Natural killer cell (primary cell): ENCODE measurements at regions not wholly inside any gene's neighbourhood (a gene's known extent, or its start where the extent isn't known, plus 50 kb on each side); places are given as distances from the start of the nearest gene placed in this dataset.

Experiments used
- ATAC-seq, 3 donors: fragments of 150-1000 bp in 2 of 3; fragments of 200-7000 bp in 1 of 3; cut with Tn5 transposase; 1 replicate in 1 of 3; 2 replicates in 2 of 3; pipeline ENCODE4 v1.10.0; 2021; ENCODE audit warnings: mild to moderate bottlenecking in 2 of 3, moderate library complexity in 2 of 3
- DNase-seq, 2 donors: peaks; one replicate each; pipeline versions ENCODE4 v3.0.0 to v3.0.0-alpha.2; 2013 to 2021; ENCODE audit warnings: mixed read lengths in 1 of 2
- H3K27ac ChIP-seq: one replicate; pipeline ENCODE4 v1.5.1; 2013; ENCODE audit warnings: mild to moderate bottlenecking, low read length
- H3K27me3 ChIP-seq: one replicate; pipeline ENCODE4 v1.6.1; 2013; ENCODE audit warnings: low read length; ENCODE audit not compliant: control insufficient read depth, insufficient read depth
- H3K36me3 ChIP-seq: one replicate; pipeline ENCODE4 v1.6.1; 2013; ENCODE audit warnings: low read length; ENCODE audit not compliant: control insufficient read depth, insufficient read depth
- H3K4me1 ChIP-seq: one replicate; pipeline ENCODE4 v1.6.1; 2013; ENCODE audit warnings: low read length; ENCODE audit not compliant: control insufficient read depth, insufficient read depth
- H3K4me3 ChIP-seq: one replicate; pipeline ENCODE4 v1.5.1; 2013; ENCODE audit warnings: low read length
- H3K9me3 ChIP-seq: one replicate; pipeline ENCODE4 v1.6.1; 2013; ENCODE audit warnings: low read length; ENCODE audit not compliant: control insufficient read depth, insufficient read depth
- H3K27ac Mint-ChIP-seq, 2 donors: one replicate each; pipeline ENCODE4 v1.8.0; 2022; ENCODE audit warnings: mild to moderate bottlenecking in 2 of 2, mixed read lengths in 2 of 2, moderate library complexity in 1 of 2
- H3K27me3 Mint-ChIP-seq, 2 donors: one replicate each; pipeline ENCODE4 v1.8.0; 2022; ENCODE audit warnings: low read depth in 2 of 2, mixed read lengths in 2 of 2
- H3K36me3 Mint-ChIP-seq: one replicate; pipeline ENCODE4 v1.8.0; 2022; ENCODE audit warnings: mixed read lengths
- H3K4me1 Mint-ChIP-seq, 2 donors: one replicate each; pipeline ENCODE4 v1.8.0; 2022; ENCODE audit warnings: mixed read lengths in 2 of 2
- H3K4me3 Mint-ChIP-seq: one replicate; pipeline ENCODE4 v1.8.0; 2022; ENCODE audit warnings: mild to moderate bottlenecking, moderate library complexity, mixed read lengths
- H3K9me3 Mint-ChIP-seq, 2 donors: one replicate each; pipeline ENCODE4 v1.8.0; 2022; ENCODE audit warnings: mixed read lengths in 2 of 2
- WGBS: methylation state at CpG from one replicate; pipeline ENCODE4 v1.1.7; 2013; ENCODE audit warnings: missing lambda C conversion rate; ENCODE audit not compliant: insufficient coverage; 5-methylcytosine and 5-hydroxymethylcytosine counted together
- intact Hi-C: fragments of 100-400 bp; cut with micrococcal nuclease; formaldehyde crosslinking; loops from one replicate; pipeline ENCODE4 v1.14.2; 2022
- TF ChIP-seq, protein P1 (sequence below): fragments of 200-600 bp; IDR thresholded peaks from one replicate; pipeline ENCODE4 v1.8.0; 2022; ENCODE audit warnings: antibody characterized with exemption

DNA sequence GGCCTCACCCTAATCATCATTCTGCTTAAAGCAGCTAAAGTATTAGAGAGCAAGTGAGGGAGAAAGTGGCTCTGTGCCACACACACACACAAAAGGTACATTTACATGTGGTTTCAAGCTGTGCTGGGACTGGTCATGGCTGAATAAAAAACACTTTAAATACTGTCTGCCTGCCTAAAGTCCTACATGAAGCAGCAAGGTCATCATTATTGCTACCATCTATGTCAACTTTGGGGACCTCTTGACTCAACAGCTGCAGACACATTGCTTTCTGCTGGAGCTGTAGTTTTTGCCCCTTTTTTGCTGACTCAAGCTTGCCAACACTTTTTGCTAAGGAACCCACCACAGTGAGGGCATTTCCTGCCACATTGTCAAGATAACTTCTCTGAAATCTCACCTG, 1237.9 kb downstream of the ROBO2 start:
- Mint-ChIP-seq H3K4me3 (peak overlapping the region; percentile 61), H3K27me3 (no peaks in the 10 kb centered on the region), H3K9me3 (peaks cover 2 to 3% of the 10 kb centered on the region in 2 donors), H3K4me1 (peaks cover 22 to 26% of the 10 kb centered on the region in 2 donors), H3K36me3 (no peaks in the 10 kb centered on the region), H3K27ac (peak overlapping the region; percentile 10 to 64)
- TF ChIP-seq, protein P1, sequence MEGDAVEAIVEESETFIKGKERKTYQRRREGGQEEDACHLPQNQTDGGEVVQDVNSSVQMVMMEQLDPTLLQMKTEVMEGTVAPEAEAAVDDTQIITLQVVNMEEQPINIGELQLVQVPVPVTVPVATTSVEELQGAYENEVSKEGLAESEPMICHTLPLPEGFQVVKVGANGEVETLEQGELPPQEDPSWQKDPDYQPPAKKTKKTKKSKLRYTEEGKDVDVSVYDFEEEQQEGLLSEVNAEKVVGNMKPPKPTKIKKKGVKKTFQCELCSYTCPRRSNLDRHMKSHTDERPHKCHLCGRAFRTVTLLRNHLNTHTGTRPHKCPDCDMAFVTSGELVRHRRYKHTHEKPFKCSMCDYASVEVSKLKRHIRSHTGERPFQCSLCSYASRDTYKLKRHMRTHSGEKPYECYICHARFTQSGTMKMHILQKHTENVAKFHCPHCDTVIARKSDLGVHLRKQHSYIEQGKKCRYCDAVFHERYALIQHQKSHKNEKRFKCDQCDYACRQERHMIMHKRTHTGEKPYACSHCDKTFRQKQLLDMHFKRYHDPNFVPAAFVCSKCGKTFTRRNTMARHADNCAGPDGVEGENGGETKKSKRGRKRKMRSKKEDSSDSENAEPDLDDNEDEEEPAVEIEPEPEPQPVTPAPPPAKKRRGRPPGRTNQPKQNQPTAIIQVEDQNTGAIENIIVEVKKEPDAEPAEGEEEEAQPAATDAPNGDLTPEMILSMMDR = no peak
- Histone ChIP-seq H3K27ac (no peak overlapping the region), H3K4me1 (peaks cover 12% of the 10 kb centered on the region), H3K9me3 (peaks cover 3% of the 10 kb centered on the region), H3K36me3 (no peaks in the 10 kb centered on the region), H3K4me3 (no peak overlapping the region), H3K27me3 (no peaks in the 10 kb centered on the region)
- ATAC-seq (peak; percentile 21 to 45 (median 44)), DNase-seq (no peak)
- intact Hi-C loops = no loop called here

DNA sequence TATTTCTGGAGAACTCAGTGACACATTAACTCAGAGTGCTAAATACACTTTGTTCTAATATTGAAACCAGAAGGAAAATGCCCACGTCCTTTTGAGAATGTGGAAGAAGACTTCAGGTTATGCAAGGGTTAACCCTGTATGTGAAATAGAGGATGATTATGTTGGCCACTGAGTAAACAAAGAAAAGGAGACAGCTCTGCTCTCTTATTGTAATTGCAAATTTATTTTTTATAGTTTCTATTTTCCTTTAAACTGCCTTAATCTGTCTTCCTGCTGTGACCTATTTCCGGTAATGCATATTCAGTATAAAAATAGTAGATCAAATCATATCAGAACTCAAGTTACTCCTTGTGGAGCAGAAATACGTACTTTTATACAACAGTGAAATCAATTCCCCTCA, 1239.2 kb downstream of the ROBO2 start:
- Mint-ChIP-seq H3K36me3 (no peaks in the 10 kb centered on the region), H3K4me1 (peaks cover 22 to 26% of the 10 kb centered on the region in 2 donors), H3K4me3 (peak overlapping the region; percentile 18), H3K9me3 (peaks cover 4 to 6% of the 10 kb centered on the region in 2 donors), H3K27ac (no peak overlapping the region), H3K27me3 (no peaks in the 10 kb centered on the region)
- no peaks in the 10 kb centered on the region for H3K36me3 ChIP-seq
- intact Hi-C loops = no loop called here
- H3K27me3 ChIP-seq = no peaks in the 10 kb centered on the region
- 73% methylated on average over 3 of the region's 3 CpGs for WGBS
- peaks cover 3% of the 10 kb centered on the region for H3K9me3 ChIP-seq
- ATAC-seq (no peak), DNase-seq (no peak)
- H3K4me3 ChIP-seq = no peak overlapping the region
- H3K27ac ChIP-seq = no peak overlapping the region
- TF ChIP-seq, protein P1 = no peak
- peaks cover 12% of the 10 kb centered on the region for H3K4me1 ChIP-seq

DNA sequence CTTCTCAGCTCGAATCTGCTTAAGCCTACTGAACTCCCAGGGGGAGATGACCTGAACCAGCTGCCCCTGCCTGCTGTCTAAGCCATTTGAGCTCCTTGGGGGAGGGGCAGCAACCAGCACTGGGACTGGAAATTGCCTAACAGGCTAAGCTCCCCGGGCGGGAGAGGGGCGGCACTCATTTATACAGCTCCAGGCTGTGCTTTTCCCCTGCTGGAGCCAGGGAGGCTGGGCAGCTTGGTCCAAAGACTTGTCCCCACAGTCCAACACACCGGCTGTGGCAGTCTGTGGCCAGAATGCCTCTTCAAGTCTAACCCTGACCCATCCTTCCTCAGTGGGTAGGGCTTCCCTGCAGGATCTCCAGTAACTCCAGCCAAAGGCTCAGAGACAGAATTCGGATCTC, 1241.5 kb downstream of the ROBO2 start:
- peaks cover 3% of the 10 kb centered on the region for H3K9me3 ChIP-seq
- no peak overlapping the region for H3K4me3 Mint-ChIP-seq
- H3K27me3 Mint-ChIP-seq = no peaks in the 10 kb centered on the region
- H3K36me3 Mint-ChIP-seq = no peaks in the 10 kb centered on the region
- H3K4me1 Mint-ChIP-seq = peaks cover 22 to 26% of the 10 kb centered on the region in 2 donors
- H3K36me3 ChIP-seq = no peaks in the 10 kb centered on the region
- H3K27ac ChIP-seq = no peak overlapping the region
- peaks cover 12% of the 10 kb centered on the region for H3K4me1 ChIP-seq
- 84% methylated on average over 6 of the region's 6 CpGs for WGBS
- no peak overlapping the region for H3K4me3 ChIP-seq
- peaks cover 4 to 6% of the 10 kb centered on the region in 2 donors for H3K9me3 Mint-ChIP-seq
- no peaks in the 10 kb centered on the region for H3K27me3 ChIP-seq
- H3K27ac Mint-ChIP-seq = no peak overlapping the region
- TF ChIP-seq, protein P1 = no peak
- ATAC-seq (no peak), DNase-seq (no peak)
- intact Hi-C loops = no loop called here

DNA sequence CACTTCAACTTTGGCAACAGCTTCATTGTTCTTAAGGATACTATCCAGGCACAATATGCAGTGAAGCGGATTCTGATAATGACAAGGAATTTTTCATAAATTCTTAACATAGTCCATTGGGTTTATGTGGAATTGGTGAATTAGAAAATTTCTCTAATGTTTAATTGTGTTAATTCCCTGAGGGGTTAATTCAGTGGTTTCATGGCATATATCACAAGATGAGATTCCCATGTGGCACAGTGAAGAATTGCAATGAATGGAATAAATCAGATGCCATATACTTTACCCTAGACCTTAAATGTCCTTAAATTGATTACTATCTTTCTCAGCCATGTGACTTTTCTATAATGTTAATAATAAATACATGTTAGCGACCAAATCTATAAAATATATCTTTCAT, 1244.1 kb downstream of the ROBO2 start:
- Histone ChIP-seq H3K4me1 (no peaks in the 10 kb centered on the region), H3K27me3 (no peaks in the 10 kb centered on the region), H3K9me3 (peaks cover 3% of the 10 kb centered on the region), H3K4me3 (no peak overlapping the region), H3K36me3 (no peaks in the 10 kb centered on the region), H3K27ac (no peak overlapping the region)
- Mint-ChIP-seq H3K4me3 (no peak overlapping the region), H3K27me3 (no peaks in the 10 kb centered on the region), H3K36me3 (no peaks in the 10 kb centered on the region), H3K4me1 (peaks cover 2 to 5% of the 10 kb centered on the region in 2 donors), H3K9me3 (peaks cover 3 to 4% of the 10 kb centered on the region in 2 donors), H3K27ac (no peak overlapping the region)
- ATAC-seq (no peak), DNase-seq (no peak)
- TF ChIP-seq, protein P1 = no peak
- no CpG with 5 or more reads among the region's 2 CpGs for WGBS
- intact Hi-C loops = no loop called here
